ENCODE measurements at regions not wholly inside any gene's neighbourhood (a gene's known extent, or its start where the extent isn't known, plus 50 kb on each side); places are given as distances from the start of the nearest gene placed in this dataset.

- intact Hi-C loops (cut with DNase I) = no loop called here
- TF ChIP-seq POLR2A (IDR thresholded peaks at IDR 0.05; ENCODE audit: low read depth) = no peak
- TF ChIP-seq EP300 (IDR thresholded peaks at IDR 0.05) = no peak
- TF ChIP-seq, protein P1, sequence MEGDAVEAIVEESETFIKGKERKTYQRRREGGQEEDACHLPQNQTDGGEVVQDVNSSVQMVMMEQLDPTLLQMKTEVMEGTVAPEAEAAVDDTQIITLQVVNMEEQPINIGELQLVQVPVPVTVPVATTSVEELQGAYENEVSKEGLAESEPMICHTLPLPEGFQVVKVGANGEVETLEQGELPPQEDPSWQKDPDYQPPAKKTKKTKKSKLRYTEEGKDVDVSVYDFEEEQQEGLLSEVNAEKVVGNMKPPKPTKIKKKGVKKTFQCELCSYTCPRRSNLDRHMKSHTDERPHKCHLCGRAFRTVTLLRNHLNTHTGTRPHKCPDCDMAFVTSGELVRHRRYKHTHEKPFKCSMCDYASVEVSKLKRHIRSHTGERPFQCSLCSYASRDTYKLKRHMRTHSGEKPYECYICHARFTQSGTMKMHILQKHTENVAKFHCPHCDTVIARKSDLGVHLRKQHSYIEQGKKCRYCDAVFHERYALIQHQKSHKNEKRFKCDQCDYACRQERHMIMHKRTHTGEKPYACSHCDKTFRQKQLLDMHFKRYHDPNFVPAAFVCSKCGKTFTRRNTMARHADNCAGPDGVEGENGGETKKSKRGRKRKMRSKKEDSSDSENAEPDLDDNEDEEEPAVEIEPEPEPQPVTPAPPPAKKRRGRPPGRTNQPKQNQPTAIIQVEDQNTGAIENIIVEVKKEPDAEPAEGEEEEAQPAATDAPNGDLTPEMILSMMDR (IDR thresholded peaks at IDR 0.05) = no peak
- no peak for TF ChIP-seq POLR2AphosphoS5 (IDR thresholded peaks at IDR 0.05)
These were observed 345.9 kb upstream of the RPS23 start for GRCh38 chr5:82624062-82624461.

GRCh38 chr5:82622711-82623514, 344.8 kb upstream of the RPS23 start:
- Histone ChIP-seq H3K4me1 (no peaks in the 10 kb centered on the region), H3K36me3 (no peaks in the 10 kb centered on the region), H3K9me3 (peaks cover 0 to 6% (median 2%) of the 10 kb centered on the region in 4 donors), H3K27ac (replicated peaks in 1 of 4) (no peak overlapping the region), H3K4me3 (no peak overlapping the region), H3K27me3 (no peaks in the 10 kb centered on the region)
- DNase-seq (ENCODE audit: extremely low spot score) = no peak
- TF ChIP-seq, protein P1 (IDR thresholded peaks at IDR 0.05) = no peak
- TF ChIP-seq EP300 (IDR thresholded peaks at IDR 0.05) = no peak
- TF ChIP-seq POLR2A (IDR thresholded peaks at IDR 0.05; ENCODE audit: low read depth) = no peak
- TF ChIP-seq POLR2AphosphoS5 (IDR thresholded peaks at IDR 0.05) = no peak
- WGBS = 86% methylated on average over 6 of the region's 6 CpGs
- intact Hi-C loops (cut with DNase I) = no loop called here

More at GRCh38 chr5:82624062-82624461, 345.9 kb upstream of the RPS23 start:
- Histone ChIP-seq H3K4me3 (no peak overlapping the region), H3K9me3 (peaks cover 0 to 5% (median 0%) of the 10 kb centered on the region in 4 donors), H3K4me1 (no peaks in the 10 kb centered on the region), H3K27ac (replicated peaks in 1 of 4) (no peak overlapping the region), H3K36me3 (no peaks in the 10 kb centered on the region), H3K27me3 (no peaks in the 10 kb centered on the region)
- DNase-seq (ENCODE audit: extremely low spot score) = no peak
- 74% methylated on average over 1 of the region's 1 CpG for WGBS

GRCh38 chr5:82622205-82622604, 344.1 kb upstream of the RPS23 start:
- H3K36me3 ChIP-seq = no peaks in the 10 kb centered on the region
- DNase-seq (ENCODE audit: extremely low spot score) = no peak

DNA sequence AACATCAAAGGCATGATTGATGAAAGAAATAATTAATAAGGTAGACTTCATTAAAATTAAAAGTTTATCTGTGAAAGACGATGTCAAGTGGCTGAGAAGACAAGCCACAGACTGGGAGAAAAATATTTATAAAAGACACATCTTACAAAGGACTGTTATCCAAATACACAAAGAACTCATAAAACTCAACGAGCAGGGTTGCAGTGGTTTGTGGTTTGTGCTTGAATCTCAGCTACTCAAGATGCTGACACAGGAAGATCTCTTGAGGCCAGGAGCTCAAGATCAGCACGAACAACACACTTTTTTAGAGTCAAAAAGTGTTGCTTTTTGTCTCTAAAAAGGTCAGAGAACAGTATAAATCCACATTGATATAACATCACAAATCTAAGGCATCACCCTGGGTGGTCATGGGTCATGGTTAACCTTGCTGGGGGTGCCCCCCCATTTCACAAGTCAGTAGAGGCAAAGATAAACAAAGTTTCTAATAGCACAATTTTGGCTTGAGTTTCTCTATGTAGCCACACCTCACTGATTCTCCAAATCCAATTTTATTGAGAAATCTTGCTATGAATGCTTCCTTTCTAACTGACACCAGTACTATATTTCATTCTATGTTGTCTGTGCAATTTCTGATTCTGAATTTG, 342.9 kb upstream of the RPS23 start:
- no peak overlapping the region for H3K4me3 ChIP-seq
- no peak for DNase-seq (ENCODE audit: extremely low spot score)
- H3K4me1 ChIP-seq = no peaks in the 10 kb centered on the region
- no peaks in the 10 kb centered on the region for H3K27me3 ChIP-seq
- peaks cover 0 to 6% (median 2%) of the 10 kb centered on the region in 4 donors for H3K9me3 ChIP-seq
- intact Hi-C loops (cut with DNase I) = no loop called here
- TF ChIP-seq POLR2A (IDR thresholded peaks at IDR 0.05; ENCODE audit: low read depth) = no peak
- TF ChIP-seq POLR2AphosphoS5 (IDR thresholded peaks at IDR 0.05) = no peak
- TF ChIP-seq, protein P1 (IDR thresholded peaks at IDR 0.05) = no peak
- no peak for TF ChIP-seq EP300 (IDR thresholded peaks at IDR 0.05)
- WGBS = 33% methylated on average over 3 of the region's 3 CpGs
- no peak overlapping the region for H3K27ac ChIP-seq (replicated peaks in 1 of 4)
- no peaks in the 10 kb centered on the region for H3K36me3 ChIP-seq

More at GRCh38 chr5:82622205-82622604, 344.1 kb upstream of the RPS23 start:
- WGBS = 95% methylated on average over 4 of the region's 4 CpGs
- Histone ChIP-seq H3K4me1 (no peaks in the 10 kb centered on the region), H3K27ac (replicated peaks in 1 of 4) (no peak overlapping the region), H3K27me3 (no peaks in the 10 kb centered on the region), H3K4me3 (no peak overlapping the region), H3K9me3 (peaks cover 0 to 6% (median 2%) of the 10 kb centered on the region in 4 donors)
- TF ChIP-seq, protein P1 (IDR thresholded peaks at IDR 0.05) = no peak
- TF ChIP-seq EP300 (IDR thresholded peaks at IDR 0.05) (no peak), POLR2AphosphoS5 (IDR thresholded peaks at IDR 0.05) (no peak), POLR2A (IDR thresholded peaks at IDR 0.05; ENCODE audit: low read depth) (no peak)
- intact Hi-C loops (cut with DNase I) = no loop called here
